HEK293 (cell line): ENCODE measurements at regions not wholly inside any gene's neighbourhood (a gene's known extent, or its start where the extent isn't known, plus 50 kb on each side); places are given as distances from the start of the nearest gene placed in this dataset.

ENCODE experiments used
- CTCF ChIA-PET: fragments of 350-600 bp; formaldehyde crosslinking; extraction: SDS; loops from one replicate; lab custom pipeline; 2021; ENCODE audit warnings: antibody characterized with exemption; lab: Yijun Ruan, JAX
- POLR2A ChIA-PET: fragments of 300-600 bp; formaldehyde crosslinking; extraction: SDS; loops from one replicate; lab custom pipeline; 2020; ENCODE audit warnings: antibody characterized with exemption, inconsistent platforms; lab: Yijun Ruan, JAX
- H3K27ac ChIP-seq: fragments of 200-500 bp; sonication (Bioruptor generic); 2 replicates; pipeline ENCODE4 v1.5.1; 2014; ENCODE audit warnings: low read depth, low read length, control low read depth, inconsistent platforms; ENCODE audit errors: extremely low read depth
- H3K36me3 ChIP-seq, 2 experiments: fragments of 200-500 bp in 1 of 2; sonication (Bioruptor generic) in 1 of 2; 1 replicate in 1 of 2; 2 replicates in 1 of 2; pipeline ENCODE4 v1.5.1; 2014 to 2017; ENCODE audit warnings: inconsistent platforms in 2 of 2, low read length in 2 of 2; ENCODE audit not compliant: control insufficient read depth in 2 of 2, insufficient read depth in 1 of 2
- H3K4me1 ChIP-seq: fragments of 200-500 bp; sonication (Bioruptor generic); 2 replicates; pipeline ENCODE4 v1.5.1; 2014; ENCODE audit warnings: mild to moderate bottlenecking, low read length, inconsistent platforms; ENCODE audit not compliant: control insufficient read depth, insufficient read depth
- H3K4me3 ChIP-seq: 2 replicates; pipeline ENCODE4 v1.5.1; 2011; ENCODE audit warnings: low read depth, mild to moderate bottlenecking, control low read depth, low read length, moderate library complexity
- H3K9me3 ChIP-seq: fragments of 200-500 bp; sonication (Bioruptor generic); 2 replicates; pipeline ENCODE4 v1.5.1; 2014; ENCODE audit warnings: low read depth, low read length, inconsistent platforms; ENCODE audit not compliant: control insufficient read depth, insufficient read depth
- ELK4 ChIP-seq: IDR thresholded peaks from 2 replicates; pipeline ENCODE4 v1.6.1; 2011; ENCODE audit warnings: mild to moderate bottlenecking, low read depth, low read length, borderline replicate concordance
- GFI1B ChIP-seq: fragments of 450-650 bp; formaldehyde crosslinking; IDR thresholded peaks from 2 replicates; pipeline ENCODE4 v1.5.1; 2016; ENCODE audit warnings: missing biosample characterization, missing genetic modification characterization
- GLI4 ChIP-seq: fragments of 450-650 bp; formaldehyde crosslinking; IDR thresholded peaks from 2 replicates; pipeline ENCODE4 v1.5.1; 2016; ENCODE audit warnings: missing biosample characterization, missing genetic modification characterization
- MYNN ChIP-seq: fragments of 450-650 bp; formaldehyde crosslinking; IDR thresholded peaks from 2 replicates; pipeline ENCODE4 v1.5.1; 2016; ENCODE audit warnings: missing biosample characterization, missing genetic modification characterization, borderline replicate concordance
- MZF1 ChIP-seq: fragments of 450-650 bp; formaldehyde crosslinking; IDR thresholded peaks from 2 replicates; pipeline ENCODE4 v1.5.1; 2017; ENCODE audit warnings: missing biosample characterization, missing genetic modification characterization, borderline replicate concordance
- PRDM4 ChIP-seq: fragments of 450-650 bp; formaldehyde crosslinking; IDR thresholded peaks from 2 replicates; pipeline ENCODE4 v1.5.1; 2017; ENCODE audit warnings: missing biosample characterization, missing genetic modification characterization
- YY1 ChIP-seq: fragments of 450-650 bp; formaldehyde crosslinking; IDR thresholded peaks from 2 replicates; pipeline ENCODE4 v1.5.1; 2018; ENCODE audit warnings: missing biosample characterization, missing genetic modification characterization
- ZBTB10 ChIP-seq: fragments of 450-650 bp; formaldehyde crosslinking; IDR thresholded peaks from 2 replicates; pipeline ENCODE4 v1.5.1; 2016; ENCODE audit warnings: missing biosample characterization, missing genetic modification characterization
- ZBTB20 ChIP-seq: fragments of 450-650 bp; formaldehyde crosslinking; IDR thresholded peaks from 2 replicates; pipeline ENCODE4 v1.5.1; 2016; ENCODE audit warnings: missing biosample characterization, missing genetic modification characterization
- ZNF114 ChIP-seq: fragments of 450-650 bp; formaldehyde crosslinking; IDR thresholded peaks from 2 replicates; pipeline ENCODE4 v1.5.0; 2017; ENCODE audit warnings: missing biosample characterization, missing genetic modification characterization
- ZNF18 ChIP-seq: fragments of 450-650 bp; formaldehyde crosslinking; IDR thresholded peaks from 2 replicates; pipeline ENCODE4 v1.5.1; 2016; ENCODE audit warnings: missing biosample characterization, missing genetic modification characterization
- ZNF23 ChIP-seq: fragments of 450-650 bp; formaldehyde crosslinking; IDR thresholded peaks from 2 replicates; pipeline ENCODE4 v1.5.1; 2016; ENCODE audit warnings: missing biosample characterization, missing genetic modification characterization, borderline replicate concordance
- ZNF544 ChIP-seq: fragments of 450-650 bp; formaldehyde crosslinking; IDR thresholded peaks from 2 replicates; pipeline ENCODE4 v1.5.0; 2017; ENCODE audit warnings: missing biosample characterization, missing genetic modification characterization
- ZNF580 ChIP-seq: fragments of 450-650 bp; formaldehyde crosslinking; IDR thresholded peaks from 2 replicates; pipeline ENCODE4 v1.5.1; 2016; ENCODE audit warnings: missing biosample characterization, missing genetic modification characterization
- ZNF585B ChIP-seq: fragments of 450-650 bp; formaldehyde crosslinking; IDR thresholded peaks from 2 replicates; pipeline ENCODE4 v1.5.1; 2016; ENCODE audit warnings: missing biosample characterization, missing genetic modification characterization
- ZNF623 ChIP-seq: fragments of 450-650 bp; formaldehyde crosslinking; IDR thresholded peaks from 2 replicates; pipeline ENCODE4 v1.5.1; 2016; ENCODE audit warnings: missing biosample characterization, missing genetic modification characterization
- ZNF639 ChIP-seq: fragments of 450-650 bp; formaldehyde crosslinking; IDR thresholded peaks from 2 replicates; pipeline ENCODE4 v1.5.1; 2016; ENCODE audit warnings: missing biosample characterization, missing genetic modification characterization
- ZNF654 ChIP-seq: fragments of 450-650 bp; formaldehyde crosslinking; IDR thresholded peaks from 2 replicates; pipeline ENCODE4 v1.5.1; 2016; ENCODE audit warnings: low read depth, missing biosample characterization, missing genetic modification characterization
- ZNF704 ChIP-seq: fragments of 450-650 bp; formaldehyde crosslinking; IDR thresholded peaks from 2 replicates; pipeline ENCODE4 v1.5.1; 2016; ENCODE audit warnings: missing biosample characterization, missing genetic modification characterization
- ZSCAN23 ChIP-seq: fragments of 450-650 bp; formaldehyde crosslinking; IDR thresholded peaks from 2 replicates; pipeline ENCODE4 v1.5.1; 2016; ENCODE audit warnings: missing biosample characterization, missing genetic modification characterization
- ZSCAN4 ChIP-seq: fragments of 450-650 bp; formaldehyde crosslinking; IDR thresholded peaks from 2 replicates; pipeline ENCODE4 v1.5.1; 2017; ENCODE audit warnings: missing biosample characterization, missing genetic modification characterization

- TF ChIP-seq ZNF18 (no peak), ZNF704 (no peak)
These were observed 539.6 kb downstream of the PID1 start (continued) for GRCh38 chr2:228731517-228731916.

GRCh38 chr2:228728961-228729360 lies 542.1 kb downstream of the PID1 start:
- POLR2A ChIA-PET = no interaction called here
- H3K36me3 ChIP-seq = no peaks in the 10 kb centered on the region
- H3K9me3 ChIP-seq = no peaks in the 10 kb centered on the region
- CTCF ChIA-PET = no interaction called here
- H3K27ac ChIP-seq = no peak overlapping the region
- H3K4me1 ChIP-seq = no peaks in the 10 kb centered on the region
- TF ChIP-seq ZBTB10 (tag by site-specific recombination) (no peak), ZSCAN23 (tag by site-specific recombination) (no peak), ZNF639 (tag by site-specific recombination) (no peak), ZNF580 (tag by site-specific recombination) (no peak), ZBTB20 (tag by site-specific recombination) (no peak), ZNF654 (tag by site-specific recombination) (no peak), ELK4 (no peak), ZNF114 (tag by site-specific recombination) (no peak), MYNN (no peak), ZNF585B (tag by site-specific recombination) (no peak)
- no peak overlapping the region for H3K4me3 ChIP-seq

GRCh38 chr2:228725031-228725430 lies 543.5 kb upstream of the SPHKAP start:
- Histone ChIP-seq H3K4me3 (no peak overlapping the region), H3K27ac (no peak overlapping the region), H3K9me3 (no peaks in the 10 kb centered on the region), H3K36me3 (no peaks in the 10 kb centered on the region), H3K4me1 (no peaks in the 10 kb centered on the region)
- ChIA-PET CTCF (no interaction called here), POLR2A (no interaction called here)
- TF ChIP-seq MZF1 (no peak), ZSCAN4 (tag by site-specific recombination) (no peak), ZNF23 (tag by site-specific recombination) (no peak), ZNF623 (tag by site-specific recombination) (no peak), GLI4 (tag by site-specific recombination) (no peak), GFI1B (no peak), YY1 (no peak), PRDM4 (tag by site-specific recombination) (no peak), ZNF544 (tag by site-specific recombination) (no peak)
